ENCODE measurements at regions not wholly inside any gene's neighbourhood (a gene's known extent, or its start where the extent isn't known, plus 50 kb on each side); places are given as distances from the start of the nearest gene placed in this dataset.

DNA sequence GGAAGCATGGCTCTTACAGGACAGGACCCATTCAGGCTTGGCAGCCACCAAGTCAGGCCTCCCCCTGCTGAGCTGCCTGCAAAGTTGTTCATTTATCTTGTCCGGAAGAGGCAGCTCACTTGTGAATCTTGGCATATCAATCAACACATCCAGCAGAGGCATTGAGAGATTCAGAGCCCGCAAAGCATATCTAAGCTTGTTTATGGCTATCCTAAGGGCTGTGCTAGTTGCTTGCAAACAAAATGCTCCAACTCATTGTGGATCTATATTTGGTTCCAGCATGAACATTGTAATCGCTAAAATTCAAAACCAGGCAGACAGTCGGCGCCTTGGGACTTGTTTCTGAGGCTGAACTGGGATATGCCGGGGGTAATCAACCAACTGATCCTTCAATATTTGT lies 106.1 kb downstream of the UNC5CL start:
- ChIA-PET CTCF (no interaction called here), POLR2A (ENCODE audit: low non-redundant PET) (no interaction called here)
- H3K27ac ChIP-seq, result no peak overlapping the region
- DNase-seq (ENCODE audit: low spot score), result no peak
- TF ChIP-seq, protein P1, sequence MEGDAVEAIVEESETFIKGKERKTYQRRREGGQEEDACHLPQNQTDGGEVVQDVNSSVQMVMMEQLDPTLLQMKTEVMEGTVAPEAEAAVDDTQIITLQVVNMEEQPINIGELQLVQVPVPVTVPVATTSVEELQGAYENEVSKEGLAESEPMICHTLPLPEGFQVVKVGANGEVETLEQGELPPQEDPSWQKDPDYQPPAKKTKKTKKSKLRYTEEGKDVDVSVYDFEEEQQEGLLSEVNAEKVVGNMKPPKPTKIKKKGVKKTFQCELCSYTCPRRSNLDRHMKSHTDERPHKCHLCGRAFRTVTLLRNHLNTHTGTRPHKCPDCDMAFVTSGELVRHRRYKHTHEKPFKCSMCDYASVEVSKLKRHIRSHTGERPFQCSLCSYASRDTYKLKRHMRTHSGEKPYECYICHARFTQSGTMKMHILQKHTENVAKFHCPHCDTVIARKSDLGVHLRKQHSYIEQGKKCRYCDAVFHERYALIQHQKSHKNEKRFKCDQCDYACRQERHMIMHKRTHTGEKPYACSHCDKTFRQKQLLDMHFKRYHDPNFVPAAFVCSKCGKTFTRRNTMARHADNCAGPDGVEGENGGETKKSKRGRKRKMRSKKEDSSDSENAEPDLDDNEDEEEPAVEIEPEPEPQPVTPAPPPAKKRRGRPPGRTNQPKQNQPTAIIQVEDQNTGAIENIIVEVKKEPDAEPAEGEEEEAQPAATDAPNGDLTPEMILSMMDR (conservative IDR thresholded peaks at IDR 0.05; ENCODE audit: low read depth), result no peak

DNA sequence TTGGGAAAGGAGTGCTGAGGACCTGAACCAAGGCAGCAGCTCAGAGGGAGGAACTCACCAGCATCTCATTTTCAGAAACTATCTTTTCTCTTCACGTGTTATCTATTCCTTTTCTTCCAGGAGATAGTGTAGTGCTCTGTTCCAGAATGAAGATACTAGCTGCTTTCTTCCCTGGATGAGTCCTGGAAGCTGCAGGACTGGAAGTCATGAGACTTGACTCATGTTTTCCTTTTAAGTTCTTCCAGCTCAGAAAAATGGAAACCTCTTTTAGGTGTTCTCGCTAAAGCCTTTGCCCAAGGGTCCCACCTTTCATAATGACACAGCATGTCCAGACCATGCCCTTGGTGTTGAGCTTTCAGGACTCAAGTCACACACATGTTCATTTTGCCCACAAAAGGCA lies 106.7 kb downstream of the UNC5CL start:
- CTCF ChIA-PET, result interaction anchor here (0.6 to 0.7 kb wide), 2 partner anchors 11 to 233 kb away, joined by 3 to 4 read pairs; no protein-coding TSS in a partner anchor
- POLR2A ChIA-PET (ENCODE audit: low non-redundant PET), result no interaction called here
- TF ChIP-seq, protein P1 (conservative IDR thresholded peaks at IDR 0.05; ENCODE audit: low read depth), result no peak
- DNase-seq (ENCODE audit: low spot score), result no peak
- no peak overlapping the region for H3K27ac ChIP-seq

DNA sequence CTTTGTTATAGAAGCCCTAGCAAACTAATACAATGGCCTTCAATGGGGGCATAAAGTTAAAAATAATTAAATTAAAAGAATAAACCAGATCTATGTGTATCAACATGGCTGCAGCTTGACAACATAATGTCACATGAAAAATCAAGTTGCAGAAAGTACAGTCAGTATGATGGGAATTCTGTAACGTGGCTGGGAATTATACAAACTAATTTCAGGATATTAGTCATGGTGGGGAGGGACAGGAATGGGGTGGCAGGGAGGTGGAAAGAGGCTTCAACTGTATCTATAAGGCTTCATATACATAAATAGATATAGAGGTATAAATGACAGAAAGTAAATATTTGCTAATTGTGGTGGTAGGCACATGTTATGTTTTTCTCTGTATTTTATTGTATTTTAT lies 107.1 kb downstream of the UNC5CL start:
- peak; percentile 26 for DNase-seq (ENCODE audit: low spot score)
- CTCF ChIA-PET, result interaction anchor here (0.6 to 0.7 kb wide), 3 partner anchors 10 to 1214 kb away, joined by 3 to 4 read pairs (median 4); no protein-coding TSS in a partner anchor
- TF ChIP-seq, protein P1 (conservative IDR thresholded peaks at IDR 0.05; ENCODE audit: low read depth), result no peak
- POLR2A ChIA-PET (ENCODE audit: low non-redundant PET), result no interaction called here
- H3K27ac ChIP-seq, result no peak overlapping the region

DNA sequence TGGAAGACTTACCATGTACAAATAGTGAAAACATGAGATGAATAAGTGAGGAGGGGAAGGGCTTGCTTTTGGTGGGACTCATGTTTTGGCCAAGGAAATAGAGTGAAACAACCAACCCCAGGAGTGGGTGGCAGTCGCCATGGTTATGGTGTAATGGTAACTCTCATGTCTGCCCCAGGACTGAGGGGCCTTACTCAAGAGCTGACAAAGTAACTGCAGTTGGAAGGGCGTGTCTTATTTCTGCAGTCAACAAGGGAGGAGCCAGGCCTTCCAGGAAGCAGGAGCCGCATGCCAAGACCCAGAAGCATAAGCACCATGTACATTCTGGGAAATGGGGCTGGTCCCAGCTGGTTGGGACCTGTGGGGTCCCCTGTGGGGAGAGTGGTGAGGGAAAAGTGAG lies 108.5 kb downstream of the UNC5CL start:
- ChIA-PET POLR2A (ENCODE audit: low non-redundant PET) (no interaction called here), CTCF (no interaction called here)
- H3K27ac ChIP-seq, result no peak overlapping the region
- DNase-seq (ENCODE audit: low spot score), result no peak
- TF ChIP-seq, protein P1 (conservative IDR thresholded peaks at IDR 0.05; ENCODE audit: low read depth), result no peak

DNA sequence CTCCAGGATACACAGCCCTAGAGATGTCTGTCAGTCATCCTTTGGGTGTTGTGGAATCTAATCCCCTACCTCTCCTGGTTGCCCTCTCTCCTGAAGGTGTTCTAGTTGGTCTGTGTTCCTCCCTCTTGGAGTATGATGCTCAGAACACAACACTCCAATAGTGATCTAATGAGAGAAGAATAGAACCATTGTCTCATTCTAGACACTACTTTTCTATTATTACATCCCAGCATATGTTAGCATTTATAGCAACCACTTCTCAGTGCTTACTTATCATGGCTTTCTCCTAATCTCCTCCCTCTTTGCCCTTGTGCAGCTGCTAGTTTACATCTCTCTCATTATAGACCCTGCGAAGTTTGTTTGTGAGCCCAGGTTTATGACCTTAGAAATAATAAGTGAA lies 109.0 kb downstream of the UNC5CL start:
- DNase-seq (ENCODE audit: low spot score), result no peak
- ChIA-PET CTCF (no interaction called here), POLR2A (ENCODE audit: low non-redundant PET) (no interaction called here)
- no peak overlapping the region for H3K27ac ChIP-seq
- TF ChIP-seq, protein P1 (conservative IDR thresholded peaks at IDR 0.05; ENCODE audit: low read depth), result no peak

DNA sequence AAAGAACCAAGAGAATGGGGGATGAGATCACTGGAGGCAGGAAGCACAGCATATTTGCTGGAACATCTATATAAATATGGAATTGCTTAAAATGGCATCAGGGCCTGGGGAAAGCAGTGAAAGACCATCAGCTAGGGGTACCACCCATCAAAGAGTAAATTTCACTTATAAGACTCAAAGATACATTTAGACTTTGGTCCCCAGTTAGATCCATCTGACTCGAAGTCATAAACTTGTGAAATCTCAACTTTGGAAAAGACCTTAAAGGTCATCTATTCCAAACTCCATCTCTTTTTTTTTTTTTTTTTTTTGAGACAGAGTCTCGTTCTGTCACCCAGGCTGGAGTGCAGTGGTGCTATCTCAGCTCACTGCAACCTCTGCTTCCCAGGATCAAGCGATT lies 109.8 kb downstream of the UNC5CL start:
- POLR2A ChIA-PET (ENCODE audit: low non-redundant PET), result no interaction called here
- TF ChIP-seq, protein P1 (conservative IDR thresholded peaks at IDR 0.05; ENCODE audit: low read depth), result no peak
- CTCF ChIA-PET, result no interaction called here
- DNase-seq (ENCODE audit: low spot score), result no peak
- no peak overlapping the region for H3K27ac ChIP-seq

DNA sequence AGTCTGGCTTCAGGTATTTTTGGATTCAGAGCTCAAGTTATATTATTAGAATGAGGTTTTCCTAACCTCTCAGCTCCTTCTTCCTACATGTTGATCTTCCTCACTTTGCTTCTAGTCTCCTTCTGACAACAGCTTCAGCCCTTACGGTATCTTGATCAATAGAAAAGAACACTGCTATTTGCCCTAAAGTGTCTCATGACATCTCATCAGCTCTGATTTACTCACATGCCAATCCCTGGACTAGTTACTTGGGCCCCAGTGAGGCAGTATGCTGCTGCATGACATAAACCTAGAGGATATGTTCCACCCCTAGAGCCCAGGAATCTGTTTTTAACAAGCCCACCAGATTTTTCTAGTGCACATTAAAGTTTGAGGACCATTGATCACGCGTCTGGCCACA lies 110.3 kb downstream of the UNC5CL start:
- POLR2A ChIA-PET (ENCODE audit: low non-redundant PET), result no interaction called here
- no peak for DNase-seq (ENCODE audit: low spot score)
- TF ChIP-seq, protein P1 (conservative IDR thresholded peaks at IDR 0.05; ENCODE audit: low read depth), result no peak
- CTCF ChIA-PET, result no interaction called here
- no peak overlapping the region for H3K27ac ChIP-seq
